Loucy (cell line): ENCODE measurements at regions not wholly inside any gene's neighbourhood (a gene's known extent, or its start where the extent isn't known, plus 50 kb on each side); places are given as distances from the start of the nearest gene placed in this dataset.

Experiments used
- H2AFZ ChIP-seq: fragments of 200-600 bp; sonication (generic); 2 replicates; pipeline ENCODE4 v1.6.0; 2016; ENCODE audit warnings: antibody characterized with exemption, mild to moderate bottlenecking, low read length, moderate library complexity
- H3F3A ChIP-seq: fragments of 200-600 bp; 2 replicates; pipeline ENCODE4 v1.6.0; 2016; ENCODE audit warnings: antibody characterized with exemption, low read depth, mild to moderate bottlenecking
- H3K27me3 ChIP-seq: fragments of 200-600 bp; sonication (generic); 2 replicates; pipeline ENCODE4 v1.6.1; 2014; ENCODE audit warnings: low read length, mild to moderate bottlenecking; ENCODE audit not compliant: insufficient read depth, poor library complexity, severe bottlenecking
- H3K36me3 ChIP-seq: fragments of 200-600 bp; sonication (generic); 2 replicates; pipeline ENCODE4 v1.6.1; 2016; ENCODE audit warnings: low read length; ENCODE audit not compliant: insufficient read depth
- H3K4me1 ChIP-seq: fragments of 200-600 bp; sonication (generic); 2 replicates; pipeline ENCODE4 v1.5.1; 2014; ENCODE audit warnings: low read length, mild to moderate bottlenecking; ENCODE audit not compliant: insufficient read depth, poor library complexity, severe bottlenecking
- H3K4me2 ChIP-seq: fragments of 200-600 bp; sonication (generic); 2 replicates; pipeline ENCODE4 v1.6.0; 2014; ENCODE audit warnings: antibody characterized with exemption, low read length, low read depth, mild to moderate bottlenecking; ENCODE audit not compliant: poor library complexity, severe bottlenecking
- H3K4me3 ChIP-seq: fragments of 200-600 bp; sonication (generic); 2 replicates; pipeline ENCODE4 v1.5.1; 2014; ENCODE audit warnings: low read length, mild to moderate bottlenecking, mixed read lengths; ENCODE audit not compliant: poor library complexity, severe bottlenecking
- H3K79me2 ChIP-seq: fragments of 200-600 bp; sonication (generic); 2 replicates; pipeline ENCODE4 v1.6.1; 2014; ENCODE audit warnings: low read length; ENCODE audit not compliant: insufficient read depth
- H3K9ac ChIP-seq: fragments of 200-600 bp; sonication (generic); 2 replicates; pipeline ENCODE4 v1.6.0; 2014; ENCODE audit warnings: mild to moderate bottlenecking, low read depth, low read length, moderate library complexity; ENCODE audit not compliant: poor library complexity, severe bottlenecking
- H3K9me2 ChIP-seq: fragments of 200-600 bp; sonication (generic); replicated peaks from 2 replicates; pipeline ENCODE4 v1.6.1; 2016; ENCODE audit warnings: low read depth, low read length, mixed read lengths
- H3K9me3 ChIP-seq: fragments of 200-600 bp; sonication (generic); 2 replicates; pipeline ENCODE4 v1.6.1; 2014; ENCODE audit warnings: mild to moderate bottlenecking, antibody characterized with exemption, low read length, low read depth; ENCODE audit not compliant: insufficient read depth
- H4K20me1 ChIP-seq: fragments of 200-600 bp; sonication (generic); 2 replicates; pipeline ENCODE4 v1.6.0; 2014; ENCODE audit warnings: antibody characterized with exemption, low read length, mild to moderate bottlenecking; ENCODE audit not compliant: insufficient read depth, poor library complexity, severe bottlenecking
- EZH2phosphoT487 ChIP-seq: fragments of 200-600 bp; IDR thresholded peaks from 2 replicates; pipeline ENCODE4 v1.6.1; 2018; ENCODE audit warnings: antibody characterized with exemption, mild to moderate bottlenecking, moderate library complexity, borderline replicate concordance
- TF ChIP-seq, protein P1 (sequence below): fragments of 200-600 bp; sonication (generic); conservative IDR thresholded peaks from 2 replicates; pipeline ENCODE4 v1.5.1; 2014; ENCODE audit warnings: mild to moderate bottlenecking, antibody characterized with exemption, low read length

DNA sequence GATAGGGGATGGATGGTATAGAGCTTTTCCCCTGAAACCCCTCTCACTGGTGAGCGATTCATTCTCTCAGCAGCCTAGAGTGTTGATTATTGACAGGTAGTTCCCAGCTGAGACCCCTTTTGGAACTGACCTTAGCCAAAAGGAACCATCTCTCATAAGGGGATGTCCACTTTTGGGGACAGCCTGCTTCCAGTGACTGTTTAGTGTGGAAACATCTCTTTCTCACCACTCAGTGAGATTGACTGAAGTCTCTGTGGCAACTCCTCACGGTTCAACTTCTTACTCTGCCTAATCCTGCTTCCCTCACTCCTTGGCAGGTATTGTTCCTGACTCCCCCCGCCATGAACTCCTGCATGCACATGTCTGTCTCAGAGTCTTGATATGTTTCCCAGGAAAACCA lies 529.2 kb upstream of the ATP2B1 start:
- Histone ChIP-seq H3K9me2 (no peaks in the 10 kb centered on the region), H4K20me1 (no peaks in the 10 kb centered on the region), H3K4me2 (no peak overlapping the region), H3K9ac (no peak overlapping the region), H3K36me3 (no peaks in the 10 kb centered on the region), H3K79me2 (no peaks in the 10 kb centered on the region), H3K4me3 (no peak overlapping the region), H3K4me1 (peaks cover 4% of the 10 kb centered on the region), H2AFZ (no peak overlapping the region), H3F3A (no peaks in the 10 kb centered on the region), H3K9me3 (no peaks in the 10 kb centered on the region), H3K27me3 (no peaks in the 10 kb centered on the region)
- TF ChIP-seq, protein P1, sequence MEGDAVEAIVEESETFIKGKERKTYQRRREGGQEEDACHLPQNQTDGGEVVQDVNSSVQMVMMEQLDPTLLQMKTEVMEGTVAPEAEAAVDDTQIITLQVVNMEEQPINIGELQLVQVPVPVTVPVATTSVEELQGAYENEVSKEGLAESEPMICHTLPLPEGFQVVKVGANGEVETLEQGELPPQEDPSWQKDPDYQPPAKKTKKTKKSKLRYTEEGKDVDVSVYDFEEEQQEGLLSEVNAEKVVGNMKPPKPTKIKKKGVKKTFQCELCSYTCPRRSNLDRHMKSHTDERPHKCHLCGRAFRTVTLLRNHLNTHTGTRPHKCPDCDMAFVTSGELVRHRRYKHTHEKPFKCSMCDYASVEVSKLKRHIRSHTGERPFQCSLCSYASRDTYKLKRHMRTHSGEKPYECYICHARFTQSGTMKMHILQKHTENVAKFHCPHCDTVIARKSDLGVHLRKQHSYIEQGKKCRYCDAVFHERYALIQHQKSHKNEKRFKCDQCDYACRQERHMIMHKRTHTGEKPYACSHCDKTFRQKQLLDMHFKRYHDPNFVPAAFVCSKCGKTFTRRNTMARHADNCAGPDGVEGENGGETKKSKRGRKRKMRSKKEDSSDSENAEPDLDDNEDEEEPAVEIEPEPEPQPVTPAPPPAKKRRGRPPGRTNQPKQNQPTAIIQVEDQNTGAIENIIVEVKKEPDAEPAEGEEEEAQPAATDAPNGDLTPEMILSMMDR, result no peak
- no peak for TF ChIP-seq EZH2phosphoT487

DNA sequence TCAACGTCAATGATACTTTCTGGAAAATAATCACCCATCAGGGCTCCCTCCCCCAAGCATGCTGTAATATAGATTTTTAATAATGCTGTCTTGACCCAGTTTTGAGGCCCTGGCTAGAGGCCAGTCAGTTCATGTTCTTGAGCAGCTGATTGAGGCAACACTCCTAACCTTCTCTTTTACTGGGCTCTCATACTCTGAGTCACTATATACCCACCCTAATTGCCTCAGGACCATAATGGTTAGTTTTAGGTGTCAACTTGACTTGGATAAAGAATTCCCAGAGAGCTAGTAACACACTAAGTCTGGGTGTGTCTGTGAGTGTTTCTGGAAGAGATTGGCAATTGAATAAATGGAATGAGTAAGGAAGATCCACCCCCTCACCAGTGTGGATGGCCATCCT lies 527.0 kb upstream of the ATP2B1 start:
- Histone ChIP-seq H2AFZ (no peak overlapping the region), H3K4me1 (peaks cover 12% of the 10 kb centered on the region), H3K9ac (no peak overlapping the region), H3K27me3 (no peaks in the 10 kb centered on the region), H3K9me2 (no peaks in the 10 kb centered on the region), H3K36me3 (no peaks in the 10 kb centered on the region), H3K4me2 (no peak overlapping the region), H3K9me3 (no peaks in the 10 kb centered on the region), H4K20me1 (no peaks in the 10 kb centered on the region), H3K4me3 (no peak overlapping the region), H3K79me2 (no peaks in the 10 kb centered on the region), H3F3A (0 out of 2 replicates have a peak, but pooled peaks cover 3% of the 10 kb centered on the region)
- no peak for TF ChIP-seq EZH2phosphoT487
- TF ChIP-seq, protein P1, result no peak

DNA sequence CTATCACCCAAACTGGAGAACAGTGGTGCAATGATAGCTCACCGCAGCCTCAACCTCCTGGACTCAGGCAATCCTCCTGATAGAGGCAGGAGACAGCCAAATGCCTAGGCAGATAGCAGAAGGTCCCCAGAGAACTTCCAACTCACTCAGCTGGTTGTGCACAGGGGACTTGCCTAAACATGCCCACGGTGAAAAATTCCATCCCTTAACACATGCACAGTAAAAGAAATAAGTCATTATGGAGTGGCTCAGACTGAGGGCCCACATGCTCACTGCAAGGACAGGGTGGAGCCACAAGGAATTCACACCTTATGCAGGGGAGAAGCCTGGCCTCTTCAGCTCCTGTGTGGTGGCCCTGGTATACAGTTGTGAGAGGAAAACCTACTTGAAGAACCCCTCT lies 525.8 kb upstream of the ATP2B1 start:
- H3F3A ChIP-seq, result 0 out of 2 replicates have a peak, but pooled peaks cover 3% of the 10 kb centered on the region
- no peaks in the 10 kb centered on the region for H4K20me1 ChIP-seq
- TF ChIP-seq EZH2phosphoT487, result no peak
- TF ChIP-seq, protein P1, result no peak
- no peaks in the 10 kb centered on the region for H3K9me2 ChIP-seq
- no peaks in the 10 kb centered on the region for H3K9me3 ChIP-seq
- H3K36me3 ChIP-seq, result no peaks in the 10 kb centered on the region
- no peaks in the 10 kb centered on the region for H3K79me2 ChIP-seq
- H3K4me3 ChIP-seq, result no peak overlapping the region
- no peaks in the 10 kb centered on the region for H3K27me3 ChIP-seq
- no peak overlapping the region for H3K9ac ChIP-seq
- H2AFZ ChIP-seq, result no peak overlapping the region
- H3K4me1 ChIP-seq, result peaks cover 24% of the 10 kb centered on the region
- H3K4me2 ChIP-seq, result no peak overlapping the region
